NCI-H82 treated with DMSO at 0.1 percent for 48 hours (cell line): ENCODE measurements at regions not wholly inside any gene's neighbourhood (a gene's known extent, or its start where the extent isn't known, plus 50 kb on each side); places are given as distances from the start of the nearest gene placed in this dataset.
A peak's percentile ranks its signal among the peaks of the same experiment; 100 is the strongest.
"Not testable (repeated sequence)": the region's sequence is repeated elsewhere in the genome, so short reads cannot be mapped to it uniquely, and the experiment has no call there.

ENCODE experiments used
- DNase-seq: peaks from one replicate; lab custom pipeline; 2025; ENCODE audit not compliant: unreplicated experiment; lab: John Stamatoyannopoulos, UW

- no peak for DNase-seq
These were observed 381.0 kb upstream of the SASH1 start for GRCh38 chr6:147961481-147962141.

DNA sequence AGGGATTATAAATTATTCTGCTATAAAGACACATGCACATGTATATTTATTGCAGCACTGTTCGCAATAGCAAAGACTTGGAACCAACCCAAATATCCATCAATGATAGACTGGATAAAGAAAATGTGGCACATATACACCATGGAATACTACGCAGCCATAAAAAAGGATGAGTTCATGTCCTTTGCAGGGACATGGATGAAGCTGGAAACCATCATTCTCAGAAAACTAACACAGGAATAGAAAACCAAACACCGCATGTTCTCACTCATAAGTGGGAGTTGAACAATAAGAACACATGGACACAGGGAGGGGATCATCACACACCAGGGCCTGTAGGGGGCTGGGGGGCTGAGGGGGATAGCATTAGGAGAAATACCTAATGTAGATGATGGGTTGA lies 377.2 kb upstream of the SASH1 start:
- not testable (repeated sequence) for DNase-seq

GRCh38 chr6:147970970-147971369 lies 371.7 kb upstream of the SASH1 start:
- DNase-seq: no peak

DNA sequence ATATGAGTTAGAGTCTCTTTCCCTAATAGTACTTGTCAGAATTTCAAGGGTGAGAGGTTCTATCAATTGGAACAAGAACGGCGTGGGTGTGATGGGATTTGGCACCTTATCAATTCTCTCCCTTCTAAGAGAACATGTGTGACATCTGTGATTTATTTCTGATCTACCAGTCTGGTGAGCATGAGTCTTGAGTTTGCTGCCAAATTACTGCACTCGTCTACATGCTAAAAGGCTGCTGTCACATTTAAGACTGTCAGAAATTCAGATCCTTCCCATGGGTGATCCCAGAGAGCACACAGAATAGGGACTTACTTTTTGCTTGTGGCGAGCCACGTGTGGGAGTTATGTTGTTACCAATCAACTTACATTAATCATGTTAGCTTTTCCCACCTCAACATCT lies 370.2 kb upstream of the SASH1 start:
- DNase-seq: no peak

DNA sequence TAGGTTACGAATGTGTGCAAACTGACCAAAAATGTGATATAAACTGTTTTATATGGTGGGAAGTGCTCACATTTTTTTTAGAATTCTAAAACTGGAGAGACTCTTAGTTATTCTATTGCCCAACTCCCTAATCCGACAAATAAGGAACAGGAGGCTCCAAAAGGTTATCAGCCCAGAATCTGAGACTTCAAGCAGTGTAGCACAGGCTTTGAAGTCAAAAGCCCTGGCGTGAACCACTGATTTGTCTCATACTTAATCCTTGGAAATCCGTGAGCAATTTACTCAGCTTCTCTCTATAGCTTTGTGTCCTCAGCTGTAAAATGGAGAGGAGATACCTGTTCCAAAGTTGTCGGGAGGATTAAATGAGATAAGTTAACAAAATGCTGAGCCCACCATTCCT lies 368.8 kb upstream of the SASH1 start:
- DNase-seq: no peak

DNA sequence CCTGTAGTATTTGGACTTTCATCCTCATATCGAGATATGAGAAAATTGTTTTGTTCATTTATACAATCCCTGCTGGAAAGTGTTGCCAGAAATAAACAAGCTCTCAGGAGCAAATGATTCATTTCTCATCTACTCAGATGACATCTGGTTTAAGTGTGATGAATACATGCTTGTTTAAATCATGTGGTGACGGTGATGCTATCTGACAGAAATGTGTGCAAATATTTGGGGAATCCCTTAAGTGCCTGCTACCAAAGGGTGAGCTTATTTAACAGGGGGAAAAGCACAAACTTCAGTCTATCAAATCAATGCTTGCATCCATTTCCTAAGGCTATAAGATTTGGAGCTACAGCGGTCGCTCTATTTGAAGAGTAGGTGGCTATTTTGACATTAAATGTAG lies 368.3 kb upstream of the SASH1 start:
- DNase-seq: no peak

DNA sequence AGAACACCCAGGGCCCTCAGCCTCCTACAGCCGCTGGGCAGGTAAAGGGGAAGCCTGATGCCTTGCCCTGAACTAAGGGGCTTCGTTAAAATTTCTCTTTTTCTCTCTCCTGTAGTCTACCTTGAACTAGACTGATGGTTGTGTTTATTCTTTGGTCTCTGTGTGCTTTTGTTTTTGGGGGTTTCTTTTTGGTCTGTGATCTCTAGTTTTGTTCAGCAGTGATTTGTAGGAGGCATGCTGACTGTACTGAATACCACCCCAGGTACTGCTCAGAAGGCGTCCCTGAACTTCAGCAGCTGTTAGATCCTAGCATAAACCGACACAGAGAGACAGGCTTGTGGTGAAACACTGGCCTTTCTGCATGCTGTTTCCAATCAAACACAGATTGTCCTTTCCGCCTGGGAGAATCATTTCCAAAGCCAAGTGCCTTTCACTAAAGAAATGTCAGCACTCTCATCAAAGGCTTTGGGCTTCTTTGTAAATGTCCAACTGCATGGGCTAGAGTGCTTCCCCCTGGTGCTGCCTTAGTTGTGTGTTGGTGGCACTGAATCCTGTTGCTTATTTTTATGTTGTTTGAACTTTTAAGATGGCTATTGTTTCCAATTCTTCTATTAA lies 364.7 kb upstream of the SASH1 start:
- DNase-seq: no peak

DNA sequence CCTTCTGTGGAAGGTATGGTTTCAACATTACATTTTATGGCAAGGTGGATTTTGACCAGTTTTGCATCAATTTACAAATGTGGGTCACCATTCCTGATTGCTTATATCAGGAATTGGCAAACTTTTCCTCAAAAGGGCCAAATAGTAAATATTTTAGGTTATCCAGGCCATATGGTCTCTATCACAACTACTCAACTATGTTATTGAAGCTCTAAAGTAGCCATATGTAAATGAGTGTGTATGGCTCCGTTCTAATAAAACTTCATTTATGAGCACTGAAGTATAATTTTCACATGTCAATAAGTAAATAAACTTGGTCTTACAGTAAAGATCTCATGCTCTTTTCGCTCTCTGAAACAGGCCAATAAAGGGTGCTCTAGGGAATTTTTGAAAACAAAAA lies 362.7 kb upstream of the SASH1 start:
- DNase-seq: no peak

DNA sequence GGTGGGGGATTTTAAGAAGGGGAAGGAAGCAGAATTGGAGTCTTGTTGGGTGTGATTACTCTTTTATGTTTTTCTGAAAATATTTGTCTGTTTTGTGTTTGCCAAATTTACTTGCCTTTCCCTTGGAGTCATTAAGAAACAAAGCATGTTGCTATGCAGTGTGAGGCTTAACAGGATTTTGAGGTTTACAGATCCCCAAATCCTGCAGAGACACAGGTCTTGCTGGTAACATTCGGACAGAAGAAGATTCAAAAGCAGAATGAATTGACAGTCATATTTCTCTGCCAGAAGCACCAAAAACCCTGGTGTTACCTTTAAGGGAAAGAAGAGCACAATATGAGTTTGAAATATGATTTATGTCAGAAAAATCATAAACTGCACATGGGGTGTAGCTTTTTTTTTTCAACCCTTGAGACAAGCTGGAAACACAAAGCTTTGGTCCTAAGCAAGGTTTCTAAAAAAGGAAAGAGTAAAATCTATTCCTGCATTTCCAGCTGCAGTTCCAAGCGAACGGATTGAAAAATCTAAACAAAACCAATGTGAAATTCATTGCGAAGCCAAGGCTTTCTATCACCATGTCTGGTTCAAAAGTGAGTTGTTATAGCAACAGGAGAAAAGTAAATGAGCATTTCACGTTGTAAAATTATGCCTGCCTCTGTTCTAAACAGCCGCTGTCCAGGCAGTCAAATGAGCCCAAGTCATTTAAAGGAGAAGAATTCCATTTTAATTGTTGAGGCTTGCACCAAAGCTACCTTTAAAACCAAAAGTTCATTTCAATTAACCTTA lies 358.9 kb upstream of the SASH1 start:
- peak; percentile 69 for DNase-seq

GRCh38 chr6:147986846-147987245 lies 355.8 kb upstream of the SASH1 start:
- DNase-seq: no peak

DNA sequence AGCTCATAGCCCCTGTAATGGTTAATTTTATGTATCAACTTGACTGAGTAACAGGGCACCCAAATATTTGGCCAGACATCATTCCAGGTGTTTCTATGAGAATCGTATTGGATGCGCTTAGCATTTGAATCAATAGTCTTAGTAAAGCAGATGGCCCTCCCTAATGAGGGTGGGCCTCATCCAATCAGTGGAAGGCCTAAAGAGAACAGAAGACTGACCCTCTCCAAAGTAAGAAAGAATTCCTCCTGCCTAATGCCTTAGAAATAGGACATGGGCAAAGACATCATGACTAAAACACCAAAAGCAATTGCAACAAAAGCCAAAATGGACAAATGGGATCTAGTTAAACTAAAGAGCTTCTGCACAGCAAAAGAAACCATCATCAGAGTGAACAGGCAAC lies 352.5 kb upstream of the SASH1 start:
- no peak for DNase-seq

DNA sequence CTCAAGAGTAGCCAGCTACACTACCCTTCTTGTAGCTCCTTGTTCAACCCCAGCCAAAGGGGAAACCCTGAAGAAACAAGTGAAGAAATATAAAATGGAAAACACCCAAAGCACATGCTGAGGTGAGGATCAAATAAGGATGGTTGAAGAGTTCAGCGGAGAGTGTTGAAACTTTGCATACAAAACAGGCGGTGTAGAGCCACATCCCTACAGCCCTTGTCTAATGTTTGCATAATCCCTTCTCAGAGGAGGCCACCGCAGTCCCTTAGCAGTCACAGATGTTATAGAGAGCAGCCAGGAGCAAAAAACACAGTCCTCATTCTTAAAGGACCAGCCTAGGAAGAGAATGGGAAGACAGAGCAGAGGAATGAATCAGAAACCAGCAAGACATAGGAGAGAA lies 350.7 kb upstream of the SASH1 start:
- DNase-seq: peak; percentile 28

- DNase-seq: no peak
These were observed 343.6 kb upstream of the SASH1 start for GRCh38 chr6:147999001-147999540.

- no peak for DNase-seq
These were observed 340.6 kb upstream of the SASH1 start for GRCh38 chr6:148001844-148002642.

DNA sequence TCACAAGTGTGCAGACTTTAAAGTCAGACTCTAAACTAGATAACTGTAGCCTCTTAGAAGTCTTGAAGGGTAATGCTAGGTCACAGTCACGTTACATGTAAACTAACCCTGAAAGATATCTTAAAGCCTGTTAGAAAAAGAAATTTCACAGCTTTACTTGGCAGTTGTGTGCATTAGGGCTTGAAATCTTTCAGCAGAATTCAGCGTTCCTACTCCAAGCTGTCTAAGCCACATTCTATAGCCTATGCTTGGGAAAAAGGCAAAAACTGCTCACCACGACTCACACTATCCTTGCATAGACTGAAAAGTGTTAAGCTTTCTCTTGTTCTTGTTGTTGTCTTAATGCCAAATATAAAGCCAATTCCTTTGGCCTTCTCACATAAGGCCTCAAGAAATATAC lies 338.0 kb upstream of the SASH1 start:
- no peak for DNase-seq

- no peak for DNase-seq
These were observed 336.8 kb upstream of the SASH1 start for GRCh38 chr6:148005806-148006205.

DNA sequence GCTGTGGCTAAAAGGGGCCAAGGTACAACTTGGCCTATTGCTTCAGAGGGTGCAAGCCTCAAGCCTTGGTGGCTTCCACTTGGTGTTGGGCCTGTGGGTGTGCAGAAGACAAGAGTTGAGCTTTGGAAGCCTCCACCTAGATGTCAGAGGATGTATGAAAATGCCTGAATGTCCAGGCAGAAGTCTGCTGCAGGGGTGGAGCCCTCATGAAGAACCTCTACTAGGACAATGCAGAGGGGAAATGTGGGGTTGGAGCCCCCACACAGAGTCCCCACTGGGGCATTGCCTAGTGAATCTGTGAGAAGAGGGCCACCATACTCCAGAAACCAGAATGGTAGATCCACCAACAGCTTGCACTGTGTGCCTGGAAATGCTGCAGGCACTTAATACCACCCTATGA lies 332.1 kb upstream of the SASH1 start:
- DNase-seq: not testable (repeated sequence)

GRCh38 chr6:148016013-148016412 lies 326.6 kb upstream of the SASH1 start:
- DNase-seq: no peak

- DNase-seq: no peak
These were observed 321.5 kb upstream of the SASH1 start for GRCh38 chr6:148021165-148021564.

GRCh38 chr6:148021699-148022098 lies 320.9 kb upstream of the SASH1 start:
- DNase-seq: no peak

DNA sequence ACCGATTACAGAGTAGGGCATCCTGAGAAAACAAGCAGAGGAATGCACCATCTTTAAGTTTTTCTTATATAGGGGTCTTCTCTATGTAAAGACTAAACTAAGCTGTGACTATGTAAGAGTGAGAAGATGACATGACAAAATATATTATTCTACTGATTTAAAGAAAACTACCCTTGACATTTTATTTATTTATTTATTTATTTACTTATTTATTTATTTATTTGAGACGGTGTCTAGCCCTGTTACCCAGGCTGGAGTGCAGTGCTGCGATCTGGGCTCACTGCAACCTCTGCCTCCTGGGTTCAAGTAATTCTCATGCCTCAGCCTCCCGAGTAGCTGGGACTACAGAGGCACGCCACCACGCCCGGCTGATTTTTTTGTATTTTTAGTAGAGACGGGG lies 320.4 kb upstream of the SASH1 start:
- DNase-seq: not testable (repeated sequence)
